DMS153 (cell line): ENCODE measurements at regions not wholly inside any gene's neighbourhood (a gene's known extent, or its start where the extent isn't known, plus 50 kb on each side); places are given as distances from the start of the nearest gene placed in this dataset.

Experiments
- DNase-seq: peaks from one replicate; lab custom pipeline; 2025; lab: John Stamatoyannopoulos, UW

GRCh38 chr6:137758661-137759060, 108.4 kb upstream of the TNFAIP3 start:
- no peak for DNase-seq

- no peak for DNase-seq
Measured at GRCh38 chr6:137759624-137760023, 107.4 kb upstream of the TNFAIP3 start.

- no peak for DNase-seq
Measured at GRCh38 chr6:137761072-137761471, 106.0 kb upstream of the TNFAIP3 start.

- no peak for DNase-seq
Measured at GRCh38 chr6:137761487-137761886, 105.6 kb upstream of the TNFAIP3 start.

- no peak for DNase-seq
Measured at GRCh38 chr6:137762168-137763090, 104.6 kb upstream of the TNFAIP3 start.

- DNase-seq: no peak
Measured at GRCh38 chr6:137763436-137763835, 103.6 kb upstream of the TNFAIP3 start.

GRCh38 chr6:137763886-137764285, 103.2 kb upstream of the TNFAIP3 start:
- no peak for DNase-seq

- no peak for DNase-seq
Measured at GRCh38 chr6:137764464-137764863, 102.6 kb upstream of the TNFAIP3 start.

- DNase-seq: no peak
Measured at GRCh38 chr6:137765059-137765458, 102.0 kb upstream of the TNFAIP3 start.

GRCh38 chr6:137766596-137767370, 100.3 kb upstream of the TNFAIP3 start:
- DNase-seq: no peak

- no peak for DNase-seq
Measured at GRCh38 chr6:137767465-137767864, 99.6 kb upstream of the TNFAIP3 start.

- DNase-seq: no peak
Measured at GRCh38 chr6:137767911-137768690, 99.0 kb upstream of the TNFAIP3 start.

- no peak for DNase-seq
Measured at GRCh38 chr6:137768935-137769334, 98.1 kb upstream of the TNFAIP3 start.

GRCh38 chr6:137769797-137770362, 97.2 kb upstream of the TNFAIP3 start:
- DNase-seq: no peak

GRCh38 chr6:137772541-137773250, 94.4 kb upstream of the TNFAIP3 start:
- no peak for DNase-seq

- DNase-seq: no peak
Measured at GRCh38 chr6:137775227-137775626, 91.8 kb upstream of the TNFAIP3 start.

- no peak for DNase-seq
Measured at GRCh38 chr6:137775720-137776119, 91.3 kb upstream of the TNFAIP3 start.

GRCh38 chr6:137776256-137776655, 90.8 kb upstream of the TNFAIP3 start:
- DNase-seq: no peak

- no peak for DNase-seq
Measured at GRCh38 chr6:137776786-137777686, 90.0 kb upstream of the TNFAIP3 start.

GRCh38 chr6:137777687-137778075, 89.4 kb upstream of the TNFAIP3 start:
- no peak for DNase-seq
